COLO829 (cell line): ENCODE measurements at regions not wholly inside any gene's neighbourhood (a gene's known extent, or its start where the extent isn't known, plus 50 kb on each side); places are given as distances from the start of the nearest gene placed in this dataset.
"Not testable (repeated sequence)": the region's sequence is repeated elsewhere in the genome, so short reads cannot be mapped to it uniquely, and the experiment has no call there.

ENCODE experiments used
- DNase-seq: peaks from one replicate; pipeline ENCODE4 v3.0.0; 2012; ENCODE audit warnings: low spot score

GRCh38 chr22:22697377-22698117 is 53.1 kb downstream of the GGTLC2 start:
- DNase-seq = no peak

- no peak for DNase-seq
Measured at GRCh38 chr22:22698263-22698750, 53.9 kb downstream of the GGTLC2 start.

GRCh38 chr22:22700631-22701030 is 56.2 kb downstream of the GGTLC2 start:
- no peak for DNase-seq

GRCh38 chr22:22701557-22701956 is 57.1 kb downstream of the GGTLC2 start:
- DNase-seq = not testable (repeated sequence)

GRCh38 chr22:22702237-22703202 is 58.1 kb downstream of the GGTLC2 start:
- no peak for DNase-seq

GRCh38 chr22:22703203-22703570 is 58.8 kb downstream of the GGTLC2 start:
- DNase-seq = no peak

GRCh38 chr22:22703715-22704114 is 59.3 kb downstream of the GGTLC2 start:
- DNase-seq = no peak

GRCh38 chr22:22704156-22704946 is 59.9 kb downstream of the GGTLC2 start:
- DNase-seq = no peak

- DNase-seq = no peak
Measured at GRCh38 chr22:22705328-22706100, 61.1 kb downstream of the GGTLC2 start.

- no peak for DNase-seq
Measured at GRCh38 chr22:22706253-22706915, 62.0 kb downstream of the GGTLC2 start.

- peak; percentile 37 for DNase-seq
Measured at GRCh38 chr22:22709719-22710445, 65.5 kb downstream of the GGTLC2 start.

- DNase-seq = peak; percentile 41
Measured at GRCh38 chr22:22710719-22711531, 66.5 kb downstream of the GGTLC2 start.

- no peak for DNase-seq
Measured at GRCh38 chr22:22711532-22711913, 67.1 kb downstream of the GGTLC2 start.

GRCh38 chr22:22712092-22712658 is 67.8 kb downstream of the GGTLC2 start:
- DNase-seq = no peak

GRCh38 chr22:22712666-22713365 is 68.4 kb downstream of the GGTLC2 start:
- DNase-seq = no peak

- no peak for DNase-seq
Measured at GRCh38 chr22:22713416-22713815, 69.0 kb downstream of the GGTLC2 start.

- no peak for DNase-seq
Measured at GRCh38 chr22:22714600-22715335, 70.4 kb downstream of the GGTLC2 start.
